Neutrophil (primary cell): ENCODE measurements at regions not wholly inside any gene's neighbourhood (a gene's known extent, or its start where the extent isn't known, plus 50 kb on each side); places are given as distances from the start of the nearest gene placed in this dataset.

ENCODE experiments used
- H3K27ac ChIP-seq: fragments of 200-600 bp; sonication (generic); 2 replicates; pipeline ENCODE4 v1.5.1; 2016; ENCODE audit warnings: mild to moderate bottlenecking, moderate library complexity
- H3K27me3 ChIP-seq: fragments of 200-600 bp; sonication (generic); 2 replicates; pipeline ENCODE4 v1.6.0; 2016; ENCODE audit warnings: mild to moderate bottlenecking
- H3K36me3 ChIP-seq: fragments of 200-600 bp; sonication (generic); 2 replicates; pipeline ENCODE4 v1.5.1; 2017
- H3K4me1 ChIP-seq, 2 experiments: fragments of 200-600 bp in 1 of 2; sonication (generic) in 1 of 2; 1 replicate in 1 of 2; 2 replicates in 1 of 2; pipeline versions ENCODE4 v1.5.1 to v1.6.1; 2013 to 2016; ENCODE audit warnings: low read depth in 1 of 2, low read length in 1 of 2, mild to moderate bottlenecking in 1 of 2, moderate library complexity in 1 of 2; ENCODE audit not compliant: control insufficient read depth in 1 of 2, insufficient read depth in 1 of 2
- H3K4me3 ChIP-seq, 2 experiments: fragments of 200-600 bp in 1 of 2; sonication (generic) in 1 of 2; 1 replicate in 1 of 2; 2 replicates in 1 of 2; pipeline ENCODE4 v1.5.1; 2013 to 2016; ENCODE audit warnings: low read depth in 1 of 2, low read length in 1 of 2, mild to moderate bottlenecking in 1 of 2, moderate library complexity in 1 of 2
- H3K9me3 ChIP-seq: fragments of 200-600 bp; sonication (generic); 2 replicates; pipeline ENCODE4 v1.5.1; 2016
- TF ChIP-seq, protein P1 (sequence below): fragments of 200-600 bp; sonication (generic); IDR thresholded peaks from 2 replicates; pipeline ENCODE4 v1.5.1; 2016; ENCODE audit warnings: antibody characterized with exemption

DNA sequence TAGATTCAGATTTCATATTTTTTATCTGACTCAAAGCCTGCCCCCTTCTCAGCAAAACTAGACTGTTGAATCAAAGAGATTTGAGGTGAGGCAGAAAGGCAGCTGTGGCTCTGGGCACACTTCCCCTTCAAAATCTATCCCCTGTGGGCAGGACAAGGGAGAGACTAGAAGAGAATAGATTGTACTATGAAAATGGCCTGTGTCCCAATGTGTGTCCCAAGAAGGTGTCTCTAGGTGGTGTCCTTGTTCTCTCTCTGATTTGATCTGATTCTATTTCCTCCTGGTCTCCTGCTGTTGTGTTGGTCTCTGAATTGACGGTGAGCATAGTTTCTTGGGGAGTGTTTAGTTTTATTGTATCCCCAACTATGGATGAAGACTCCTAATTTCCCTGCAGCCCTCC, 565.8 kb upstream of the ATP2B1 start:
- no peaks in the 10 kb centered on the region for H3K27me3 ChIP-seq
- no peaks in the 10 kb centered on the region for H3K36me3 ChIP-seq
- no peaks in the 10 kb centered on the region for H3K4me1 ChIP-seq
- TF ChIP-seq, protein P1, sequence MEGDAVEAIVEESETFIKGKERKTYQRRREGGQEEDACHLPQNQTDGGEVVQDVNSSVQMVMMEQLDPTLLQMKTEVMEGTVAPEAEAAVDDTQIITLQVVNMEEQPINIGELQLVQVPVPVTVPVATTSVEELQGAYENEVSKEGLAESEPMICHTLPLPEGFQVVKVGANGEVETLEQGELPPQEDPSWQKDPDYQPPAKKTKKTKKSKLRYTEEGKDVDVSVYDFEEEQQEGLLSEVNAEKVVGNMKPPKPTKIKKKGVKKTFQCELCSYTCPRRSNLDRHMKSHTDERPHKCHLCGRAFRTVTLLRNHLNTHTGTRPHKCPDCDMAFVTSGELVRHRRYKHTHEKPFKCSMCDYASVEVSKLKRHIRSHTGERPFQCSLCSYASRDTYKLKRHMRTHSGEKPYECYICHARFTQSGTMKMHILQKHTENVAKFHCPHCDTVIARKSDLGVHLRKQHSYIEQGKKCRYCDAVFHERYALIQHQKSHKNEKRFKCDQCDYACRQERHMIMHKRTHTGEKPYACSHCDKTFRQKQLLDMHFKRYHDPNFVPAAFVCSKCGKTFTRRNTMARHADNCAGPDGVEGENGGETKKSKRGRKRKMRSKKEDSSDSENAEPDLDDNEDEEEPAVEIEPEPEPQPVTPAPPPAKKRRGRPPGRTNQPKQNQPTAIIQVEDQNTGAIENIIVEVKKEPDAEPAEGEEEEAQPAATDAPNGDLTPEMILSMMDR = no peak
- no peaks in the 10 kb centered on the region for H3K9me3 ChIP-seq
- no peak overlapping the region for H3K4me3 ChIP-seq
- H3K27ac ChIP-seq = no peak overlapping the region

DNA sequence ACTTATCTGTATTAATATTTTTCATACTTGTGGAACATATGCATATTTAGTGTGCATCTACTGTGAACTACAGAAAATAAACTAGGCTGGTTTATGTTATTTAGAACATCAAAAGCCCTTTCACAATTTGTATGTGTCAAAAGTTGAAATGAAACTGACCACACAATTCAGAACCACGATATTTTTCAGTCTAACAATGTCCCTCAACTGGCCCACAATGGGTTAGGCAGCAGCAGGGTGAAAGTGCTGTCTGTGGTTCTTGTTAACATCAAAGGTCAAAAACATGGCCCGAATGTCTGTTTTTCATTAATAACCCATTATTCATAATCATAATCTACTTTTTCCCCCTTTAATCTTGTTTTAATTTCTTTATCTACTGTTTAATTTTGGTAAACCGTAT, 559.9 kb upstream of the ATP2B1 start:
- Histone ChIP-seq H3K36me3 (no peaks in the 10 kb centered on the region), H3K27ac (no peak overlapping the region), H3K27me3 (no peaks in the 10 kb centered on the region), H3K4me3 (no peak overlapping the region), H3K4me1 (no peaks in the 10 kb centered on the region), H3K9me3 (no peaks in the 10 kb centered on the region)
- TF ChIP-seq, protein P1 = no peak

DNA sequence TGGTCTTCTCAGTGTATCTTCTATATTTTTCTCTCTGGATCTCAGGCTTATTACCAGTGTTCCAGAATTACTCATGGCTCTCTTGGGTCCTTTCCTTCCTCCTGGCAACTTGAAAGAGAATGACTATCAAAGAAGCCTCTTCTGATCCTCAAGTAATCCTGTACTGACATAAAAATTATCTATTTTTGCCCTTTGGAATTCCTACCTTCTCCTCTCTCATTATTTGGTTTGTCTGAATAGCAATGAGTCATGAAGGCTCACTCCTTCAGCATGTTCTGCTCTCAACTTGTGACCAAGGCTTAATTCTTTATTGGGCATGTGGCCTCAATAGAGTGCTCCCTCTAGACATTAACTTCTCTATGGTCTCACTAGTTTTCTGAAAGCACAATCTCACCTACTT, 553.6 kb upstream of the ATP2B1 start:
- Histone ChIP-seq H3K27me3 (no peaks in the 10 kb centered on the region), H3K4me3 (no peak overlapping the region), H3K27ac (no peak overlapping the region), H3K9me3 (no peaks in the 10 kb centered on the region), H3K4me1 (no peaks in the 10 kb centered on the region), H3K36me3 (no peaks in the 10 kb centered on the region)
- TF ChIP-seq, protein P1 = no peak

DNA sequence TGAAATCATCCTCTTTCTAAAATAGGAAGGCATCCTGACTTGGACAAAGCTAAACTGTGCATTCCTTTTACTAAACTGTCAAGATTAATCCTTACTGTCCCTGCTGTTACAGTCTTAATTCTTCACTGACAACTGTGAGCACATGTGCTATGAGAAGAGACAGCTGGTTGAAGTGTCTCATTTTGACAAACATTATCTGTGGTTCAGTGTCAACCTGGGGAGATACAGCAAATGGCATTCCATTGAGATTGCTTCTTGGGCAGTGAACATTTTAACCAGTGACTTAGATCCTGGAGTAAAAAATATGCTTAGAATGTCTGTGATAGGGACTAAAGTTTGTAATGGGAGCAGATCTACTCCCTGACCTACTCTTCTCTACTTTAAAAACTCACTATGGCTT, 552.6 kb upstream of the ATP2B1 start:
- Histone ChIP-seq H3K9me3 (no peaks in the 10 kb centered on the region), H3K4me3 (no peak overlapping the region), H3K36me3 (no peaks in the 10 kb centered on the region), H3K27ac (no peak overlapping the region), H3K27me3 (no peaks in the 10 kb centered on the region), H3K4me1 (no peaks in the 10 kb centered on the region)
- TF ChIP-seq, protein P1 = no peak

DNA sequence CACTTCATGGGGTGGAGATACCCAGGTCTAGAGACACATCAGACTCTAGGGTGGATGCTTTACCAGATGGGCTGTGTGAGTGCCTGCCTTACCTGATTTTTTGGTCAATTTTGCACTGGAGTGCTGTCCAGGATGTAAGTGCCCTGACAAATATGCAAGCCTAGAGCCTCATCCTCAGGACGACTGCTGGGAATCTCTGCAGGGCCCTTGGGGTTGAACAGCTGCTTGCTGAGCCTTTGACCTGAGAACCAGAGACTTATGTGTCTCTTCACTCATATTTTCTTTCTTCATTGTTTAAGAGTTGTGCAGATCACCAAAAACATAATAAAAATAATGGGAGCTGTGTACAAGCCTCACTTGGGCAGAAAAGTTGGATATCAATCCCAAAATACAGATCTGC, 551.5 kb upstream of the ATP2B1 start:
- TF ChIP-seq, protein P1 = no peak
- no peaks in the 10 kb centered on the region for H3K36me3 ChIP-seq
- no peaks in the 10 kb centered on the region for H3K27me3 ChIP-seq
- no peak overlapping the region for H3K4me3 ChIP-seq
- H3K4me1 ChIP-seq = no peaks in the 10 kb centered on the region
- H3K9me3 ChIP-seq = no peaks in the 10 kb centered on the region
- no peak overlapping the region for H3K27ac ChIP-seq
